Osteoblast (primary cell): ENCODE measurements at regions not wholly inside any gene's neighbourhood (a gene's known extent, or its start where the extent isn't known, plus 50 kb on each side); places are given as distances from the start of the nearest gene placed in this dataset.

ENCODE experiments used
- DNase-seq: peaks from one replicate; pipeline ENCODE4 v3.0.0; 2011; ENCODE audit warnings: low spot score, mixed read lengths; ENCODE audit not compliant: insufficient read length; ENCODE audit errors: missing footprints
- H2AFZ ChIP-seq: 2 replicates; pipeline ENCODE4 v1.6.0; 2011; ENCODE audit warnings: mild to moderate bottlenecking, low read length
- H3K27ac ChIP-seq: 2 replicates; pipeline ENCODE4 v1.5.1; 2011; ENCODE audit warnings: mild to moderate bottlenecking, low read depth, low read length, moderate library complexity
- H3K27me3 ChIP-seq: 2 replicates; pipeline ENCODE4 v1.6.0; 2012; ENCODE audit warnings: mild to moderate bottlenecking, control low read depth, inconsistent platforms, low read length, moderate library complexity; ENCODE audit not compliant: insufficient read depth
- H3K36me3 ChIP-seq: 2 replicates; pipeline ENCODE4 v1.5.1; 2011; ENCODE audit warnings: mild to moderate bottlenecking, low read length, control low read depth, moderate library complexity; ENCODE audit not compliant: insufficient read depth
- H3K4me1 ChIP-seq: 2 replicates; pipeline ENCODE4 v1.5.1; 2011; ENCODE audit warnings: mild to moderate bottlenecking, low read length, control low read depth, moderate library complexity; ENCODE audit not compliant: insufficient read depth
- H3K4me2 ChIP-seq: 2 replicates; pipeline ENCODE4 v1.6.0; 2011; ENCODE audit warnings: mild to moderate bottlenecking, low read length; ENCODE audit not compliant: insufficient read depth
- H3K4me3 ChIP-seq: fragments of 200-600 bp; sonication (generic); 3 replicates; pipeline ENCODE4 v1.5.1; 2012; ENCODE audit warnings: mild to moderate bottlenecking, low read length, inconsistent platforms; ENCODE audit not compliant: insufficient read depth
- H3K79me2 ChIP-seq: 2 replicates; pipeline ENCODE4 v1.6.0; 2012; ENCODE audit warnings: mild to moderate bottlenecking, low read length, control low read depth, inconsistent platforms; ENCODE audit not compliant: insufficient read depth
- H3K9me3 ChIP-seq: 2 replicates; pipeline ENCODE4 v1.5.1; 2011; ENCODE audit warnings: low read depth, low read length, control low read depth
- H4K20me1 ChIP-seq: 2 replicates; pipeline ENCODE4 v1.6.0; 2012; ENCODE audit warnings: mild to moderate bottlenecking, low read length, control low read depth; ENCODE audit not compliant: insufficient read depth
- CTCF ChIP-seq: IDR thresholded peaks from 2 replicates; pipeline ENCODE4 v1.5.1; 2011; ENCODE audit warnings: mild to moderate bottlenecking, low read depth, low read length, moderate library complexity; ENCODE audit errors: extremely low read depth

GRCh38 chr3:110031975-110032374 is 694.6 kb upstream of the DPPA4 start:
- Histone ChIP-seq H3K4me1 (peaks cover 9% of the 10 kb centered on the region), H3K4me3 (no peak overlapping the region), H3K27me3 (no peaks in the 10 kb centered on the region), H3K79me2 (no peaks in the 10 kb centered on the region), H2AFZ (no peak overlapping the region), H3K27ac (no peak overlapping the region), H3K9me3 (no peaks in the 10 kb centered on the region), H4K20me1 (no peaks in the 10 kb centered on the region), H3K36me3 (no peaks in the 10 kb centered on the region), H3K4me2 (no peak overlapping the region)
- no peak for DNase-seq
- no peak for TF ChIP-seq CTCF

GRCh38 chr3:110059431-110059830 is 722.1 kb upstream of the DPPA4 start:
- no peak overlapping the region for H3K27ac ChIP-seq
- H3K36me3 ChIP-seq: no peaks in the 10 kb centered on the region
- no peaks in the 10 kb centered on the region for H3K79me2 ChIP-seq
- no peak for DNase-seq
- no peaks in the 10 kb centered on the region for H3K4me1 ChIP-seq
- H2AFZ ChIP-seq: no peak overlapping the region
- H3K4me2 ChIP-seq: no peak overlapping the region
- H3K9me3 ChIP-seq: no peaks in the 10 kb centered on the region
- no peak for TF ChIP-seq CTCF
- H3K27me3 ChIP-seq: no peaks in the 10 kb centered on the region
- no peak overlapping the region for H3K4me3 ChIP-seq
- H4K20me1 ChIP-seq: no peaks in the 10 kb centered on the region

GRCh38 chr3:110062716-110063115 is 725.4 kb upstream of the DPPA4 start:
- Histone ChIP-seq H3K4me3 (no peak overlapping the region), H3K4me1 (no peaks in the 10 kb centered on the region), H3K9me3 (no peaks in the 10 kb centered on the region), H3K4me2 (no peak overlapping the region), H3K27me3 (no peaks in the 10 kb centered on the region), H3K79me2 (no peaks in the 10 kb centered on the region), H3K27ac (no peak overlapping the region), H3K36me3 (no peaks in the 10 kb centered on the region), H2AFZ (no peak overlapping the region), H4K20me1 (no peaks in the 10 kb centered on the region)
- DNase-seq: no peak
- TF ChIP-seq CTCF: no peak

- Histone ChIP-seq H3K4me1 (no peaks in the 10 kb centered on the region), H3K4me2 (no peak overlapping the region), H3K27ac (no peak overlapping the region), H3K9me3 (no peaks in the 10 kb centered on the region), H3K79me2 (no peaks in the 10 kb centered on the region), H3K4me3 (no peak overlapping the region), H2AFZ (no peak overlapping the region), H4K20me1 (no peaks in the 10 kb centered on the region), H3K27me3 (no peaks in the 10 kb centered on the region), H3K36me3 (no peaks in the 10 kb centered on the region)
- no peak for TF ChIP-seq CTCF
- DNase-seq: no peak
These were observed 725.8 kb upstream of the DPPA4 start for GRCh38 chr3:110063178-110063577.
